ENCODE measurements at regions not wholly inside any gene's neighbourhood (a gene's known extent, or its start where the extent isn't known, plus 50 kb on each side); places are given as distances from the start of the nearest gene placed in this dataset.

DNA sequence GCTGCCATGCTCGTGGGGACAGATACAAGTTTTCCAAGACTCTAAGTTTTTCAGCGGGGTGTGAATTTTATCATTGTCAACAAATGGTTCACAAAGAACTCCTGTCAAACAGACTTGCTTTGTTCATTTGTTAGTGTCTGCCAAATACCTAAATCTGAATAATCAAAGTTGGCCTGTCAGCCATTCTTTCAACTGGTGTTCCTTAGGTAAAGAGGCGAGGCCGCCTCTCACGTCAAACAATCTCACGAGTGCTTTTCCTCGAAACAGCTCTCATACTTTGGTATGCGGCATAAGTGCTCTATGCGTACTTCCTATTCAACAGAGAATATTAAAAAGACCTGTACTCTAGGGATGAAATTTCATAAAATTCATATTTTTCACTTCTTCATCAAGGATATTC, 51.4 kb upstream of the KANK4 start:
- WGBS, 5 donors = 90 to 95% (median 94%) methylated on average over 9 of the region's 9 CpGs
- Histone ChIP-seq H3K27ac (no peak overlapping the region), H3K9me3 (peaks cover 0 to 6% (median 0%) of the 10 kb centered on the region in 8 donors), H3K27me3 (replicated peaks in 1 of 7) (no peaks in the 10 kb centered on the region), H3K4me3 (no peak overlapping the region), H3K36me3 (no peaks in the 10 kb centered on the region), H3K4me1 (no peaks in the 10 kb centered on the region)
- intact Hi-C loops (cut with DNase I; ENCODE audit: low total_unique reads) = no loop called here
- TF ChIP-seq POLR2A (IDR thresholded peaks at IDR 0.05) (no peak), POLR2AphosphoS5 (IDR thresholded peaks at IDR 0.05) (no peak)
- TF ChIP-seq, protein P1, sequence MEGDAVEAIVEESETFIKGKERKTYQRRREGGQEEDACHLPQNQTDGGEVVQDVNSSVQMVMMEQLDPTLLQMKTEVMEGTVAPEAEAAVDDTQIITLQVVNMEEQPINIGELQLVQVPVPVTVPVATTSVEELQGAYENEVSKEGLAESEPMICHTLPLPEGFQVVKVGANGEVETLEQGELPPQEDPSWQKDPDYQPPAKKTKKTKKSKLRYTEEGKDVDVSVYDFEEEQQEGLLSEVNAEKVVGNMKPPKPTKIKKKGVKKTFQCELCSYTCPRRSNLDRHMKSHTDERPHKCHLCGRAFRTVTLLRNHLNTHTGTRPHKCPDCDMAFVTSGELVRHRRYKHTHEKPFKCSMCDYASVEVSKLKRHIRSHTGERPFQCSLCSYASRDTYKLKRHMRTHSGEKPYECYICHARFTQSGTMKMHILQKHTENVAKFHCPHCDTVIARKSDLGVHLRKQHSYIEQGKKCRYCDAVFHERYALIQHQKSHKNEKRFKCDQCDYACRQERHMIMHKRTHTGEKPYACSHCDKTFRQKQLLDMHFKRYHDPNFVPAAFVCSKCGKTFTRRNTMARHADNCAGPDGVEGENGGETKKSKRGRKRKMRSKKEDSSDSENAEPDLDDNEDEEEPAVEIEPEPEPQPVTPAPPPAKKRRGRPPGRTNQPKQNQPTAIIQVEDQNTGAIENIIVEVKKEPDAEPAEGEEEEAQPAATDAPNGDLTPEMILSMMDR (IDR thresholded peaks at IDR 0.05 in 8 of 11, conservative IDR thresholded peaks at IDR 0.05 in 3 of 11) = no peak
- no peak for DNase-seq

DNA sequence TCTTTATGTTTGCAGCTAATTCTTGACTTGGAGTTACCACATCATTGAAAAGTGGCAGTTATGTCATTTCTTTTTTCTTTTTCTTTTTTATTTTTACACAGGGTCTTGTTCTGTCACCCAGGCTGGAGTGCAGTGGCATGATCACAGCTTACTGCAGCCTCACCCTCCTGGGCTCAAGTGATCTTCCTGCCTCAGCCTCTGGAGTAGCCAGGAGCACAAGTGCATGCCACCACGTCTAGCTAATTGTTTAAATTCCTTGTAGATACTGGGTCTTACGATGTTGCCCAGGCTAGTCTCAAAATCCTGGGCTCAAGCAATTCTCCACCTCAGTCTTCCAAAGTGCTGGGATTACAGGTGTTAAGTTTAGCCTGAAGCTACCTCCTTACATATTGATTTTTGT, 52.1 kb upstream of the KANK4 start:
- Histone ChIP-seq H3K36me3 (no peaks in the 10 kb centered on the region), H3K27ac (no peak overlapping the region), H3K4me3 (no peak overlapping the region), H3K27me3 (replicated peaks in 1 of 7) (no peaks in the 10 kb centered on the region), H3K4me1 (no peaks in the 10 kb centered on the region), H3K9me3 (peaks cover 0 to 6% (median 0%) of the 10 kb centered on the region in 8 donors)
- WGBS, 5 donors = 87 to 97% (median 89%) methylated on average over 2 of the region's 2 CpGs
- intact Hi-C loops (cut with DNase I; ENCODE audit: low total_unique reads) = no loop called here
- DNase-seq = no peak
- TF ChIP-seq POLR2AphosphoS5 (IDR thresholded peaks at IDR 0.05) = no peak
- TF ChIP-seq, protein P1 (IDR thresholded peaks at IDR 0.05 in 8 of 11, conservative IDR thresholded peaks at IDR 0.05 in 3 of 11) = no peak
- TF ChIP-seq POLR2A (IDR thresholded peaks at IDR 0.05) = no peak

DNA sequence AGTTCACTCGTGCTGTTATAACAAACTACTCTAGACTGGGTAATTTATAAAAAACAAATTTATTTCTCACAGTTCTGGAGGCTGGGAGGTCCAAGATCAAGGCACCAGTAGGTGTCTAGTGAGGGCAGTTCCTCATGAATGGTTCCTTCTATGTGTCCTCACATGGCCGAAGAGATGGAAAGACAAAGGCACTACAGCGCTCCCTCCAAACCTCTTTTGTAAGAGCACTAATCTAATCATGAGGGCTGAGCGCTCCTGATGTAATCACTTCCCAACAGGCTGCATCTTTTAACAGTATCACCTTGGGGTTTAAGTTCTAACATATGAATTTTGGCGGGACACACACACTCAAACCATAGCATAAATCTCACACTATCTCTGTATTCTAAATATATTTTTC, 54.0 kb upstream of the KANK4 start:
- DNase-seq = no peak
- WGBS, 5 donors = 90 to 98% (median 96%) methylated on average over 5 of the region's 5 CpGs
- intact Hi-C loops (cut with DNase I; ENCODE audit: low total_unique reads) = no loop called here
- no peak for TF ChIP-seq POLR2AphosphoS5 (IDR thresholded peaks at IDR 0.05)
- TF ChIP-seq POLR2A (IDR thresholded peaks at IDR 0.05) = no peak
- TF ChIP-seq, protein P1 (IDR thresholded peaks at IDR 0.05 in 8 of 11, conservative IDR thresholded peaks at IDR 0.05 in 3 of 11) = no peak
- Histone ChIP-seq H3K9me3 (no peaks in the 10 kb centered on the region), H3K4me3 (no peak overlapping the region), H3K36me3 (no peaks in the 10 kb centered on the region), H3K27ac (no peak overlapping the region), H3K4me1 (no peaks in the 10 kb centered on the region), H3K27me3 (replicated peaks in 1 of 7) (no peaks in the 10 kb centered on the region)

DNA sequence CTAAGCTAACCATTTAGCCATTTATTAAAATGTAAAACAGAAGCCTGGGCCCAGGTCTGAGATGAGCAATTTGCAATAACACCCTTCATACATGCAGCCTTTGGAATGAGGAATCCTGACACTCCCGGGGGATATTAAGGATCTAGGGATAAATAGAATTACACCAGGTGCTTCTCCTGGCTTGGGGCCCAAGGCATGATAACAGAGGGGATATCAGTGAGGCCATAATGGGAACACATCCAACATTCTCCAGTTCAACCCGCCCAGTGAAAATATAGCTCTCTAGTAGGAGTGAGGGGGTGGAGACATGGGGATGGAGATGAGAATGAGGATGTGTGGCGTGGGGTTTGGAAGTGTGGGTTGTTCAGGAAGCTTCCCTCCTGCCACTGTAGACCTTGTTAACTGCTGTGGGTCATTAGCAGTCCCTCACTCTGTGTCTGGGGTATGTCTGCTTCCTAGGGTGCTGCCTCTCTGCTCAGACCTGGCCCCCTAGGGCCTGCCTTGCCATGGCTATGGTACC, 57.9 kb upstream of the KANK4 start:
- H3K36me3 ChIP-seq = no peaks in the 10 kb centered on the region
- TF ChIP-seq, protein P1 (IDR thresholded peaks at IDR 0.05 in 8 of 11, conservative IDR thresholded peaks at IDR 0.05 in 3 of 11) = no peak
- TF ChIP-seq POLR2A (IDR thresholded peaks at IDR 0.05) = no peak
- TF ChIP-seq POLR2AphosphoS5 (IDR thresholded peaks at IDR 0.05) = no peak
- H3K4me1 ChIP-seq = no peaks in the 10 kb centered on the region
- WGBS, 5 donors = 67 to 90% (median 77%) methylated on average over 3 of the region's 3 CpGs
- DNase-seq = no peak
- H3K9me3 ChIP-seq = no peaks in the 10 kb centered on the region
- no peak overlapping the region for H3K27ac ChIP-seq
- no peaks in the 10 kb centered on the region for H3K27me3 ChIP-seq (replicated peaks in 1 of 7)
- H3K4me3 ChIP-seq = no peak overlapping the region
- intact Hi-C loops (cut with DNase I; ENCODE audit: low total_unique reads) = no loop called here

Measured in spleen (tissue), 11 donors.